HEK293 (cell line): ENCODE measurements at regions not wholly inside any gene's neighbourhood (a gene's known extent, or its start where the extent isn't known, plus 50 kb on each side); places are given as distances from the start of the nearest gene placed in this dataset.

Experiments
- CTCF ChIA-PET: fragments of 350-600 bp; formaldehyde crosslinking; extraction: SDS; loops from one replicate; lab custom pipeline; 2021; ENCODE audit warnings: antibody characterized with exemption; lab: Yijun Ruan, JAX
- POLR2A ChIA-PET: fragments of 300-600 bp; formaldehyde crosslinking; extraction: SDS; loops from one replicate; lab custom pipeline; 2020; ENCODE audit warnings: antibody characterized with exemption, inconsistent platforms; lab: Yijun Ruan, JAX
- H3K27ac ChIP-seq: fragments of 200-500 bp; sonication (Bioruptor generic); 2 replicates; pipeline ENCODE4 v1.5.1; 2014; ENCODE audit warnings: low read depth, low read length, control low read depth, inconsistent platforms; ENCODE audit errors: extremely low read depth
- H3K36me3 ChIP-seq, 2 experiments: fragments of 200-500 bp in 1 of 2; sonication (Bioruptor generic) in 1 of 2; 1 replicate in 1 of 2; 2 replicates in 1 of 2; pipeline ENCODE4 v1.5.1; 2014 to 2017; ENCODE audit warnings: inconsistent platforms in 2 of 2, low read length in 2 of 2; ENCODE audit not compliant: control insufficient read depth in 2 of 2, insufficient read depth in 1 of 2
- H3K4me1 ChIP-seq: fragments of 200-500 bp; sonication (Bioruptor generic); 2 replicates; pipeline ENCODE4 v1.5.1; 2014; ENCODE audit warnings: mild to moderate bottlenecking, low read length, inconsistent platforms; ENCODE audit not compliant: control insufficient read depth, insufficient read depth
- H3K4me3 ChIP-seq: 2 replicates; pipeline ENCODE4 v1.5.1; 2011; ENCODE audit warnings: low read depth, mild to moderate bottlenecking, control low read depth, low read length, moderate library complexity
- H3K9me3 ChIP-seq: fragments of 200-500 bp; sonication (Bioruptor generic); 2 replicates; pipeline ENCODE4 v1.5.1; 2014; ENCODE audit warnings: low read depth, low read length, inconsistent platforms; ENCODE audit not compliant: control insufficient read depth, insufficient read depth
- AEBP2 ChIP-seq: fragments of 450-650 bp; formaldehyde crosslinking; IDR thresholded peaks from 2 replicates; pipeline ENCODE4 v1.5.1; 2016; ENCODE audit warnings: missing biosample characterization, missing genetic modification characterization, borderline replicate concordance
- KLF17 ChIP-seq: fragments of 450-650 bp; formaldehyde crosslinking; IDR thresholded peaks from 2 replicates; pipeline ENCODE4 v1.5.1; 2016; ENCODE audit warnings: missing biosample characterization, missing genetic modification characterization
- PRDM1 ChIP-seq: fragments of 450-650 bp; formaldehyde crosslinking; IDR thresholded peaks from 2 replicates; pipeline ENCODE4; 2016; ENCODE audit warnings: missing biosample characterization, missing genetic modification characterization
- REST ChIP-seq: fragments of 450-650 bp; formaldehyde crosslinking; IDR thresholded peaks from 2 replicates; pipeline ENCODE4 v1.5.1; 2016; ENCODE audit warnings: missing biosample characterization, missing genetic modification characterization
- ZIC2 ChIP-seq: fragments of 450-650 bp; formaldehyde crosslinking; IDR thresholded peaks from 2 replicates; pipeline ENCODE4 v1.5.1; 2016; ENCODE audit warnings: missing biosample characterization, missing genetic modification characterization
- ZNF184 ChIP-seq: fragments of 450-650 bp; IDR thresholded peaks from 2 replicates; pipeline ENCODE4 v1.5.1; 2018; ENCODE audit warnings: missing biosample characterization, mild to moderate bottlenecking, missing genetic modification characterization
- ZNF24 ChIP-seq: fragments of 450-650 bp; formaldehyde crosslinking; IDR thresholded peaks from 2 replicates; pipeline ENCODE4 v1.5.1; 2016; ENCODE audit warnings: missing biosample characterization, missing genetic modification characterization
- ZNF274 ChIP-seq, 2 experiments: fragments of 200-500 bp in 1 of 2; fragments of 450-650 bp in 1 of 2; sonication (Bioruptor generic) in 1 of 2; formaldehyde crosslinking in 1 of 2; IDR thresholded peaks; 2 replicates each; pipeline versions ENCODE4 v1.5.1 to v1.6.1; 2014 to 2016; ENCODE audit warnings: borderline replicate concordance in 1 of 2, inconsistent platforms in 1 of 2, low read length in 1 of 2, missing biosample characterization in 1 of 2, missing genetic modification characterization in 1 of 2
- ZNF354C ChIP-seq: fragments of 450-650 bp; formaldehyde crosslinking; IDR thresholded peaks from 2 replicates; pipeline ENCODE4 v1.5.1; 2016; ENCODE audit warnings: missing biosample characterization, missing genetic modification characterization, low read depth, borderline replicate concordance
- ZNF398 ChIP-seq: fragments of 450-650 bp; formaldehyde crosslinking; IDR thresholded peaks from 2 replicates; pipeline ENCODE4 v1.5.1; 2017; ENCODE audit warnings: missing biosample characterization, missing genetic modification characterization
- ZNF529 ChIP-seq: fragments of 450-650 bp; formaldehyde crosslinking; IDR thresholded peaks from 2 replicates; pipeline ENCODE4 v1.5.1; 2017; ENCODE audit warnings: missing genetic modification characterization, missing biosample characterization; ENCODE audit not compliant: insufficient replicate concordance
- ZNF549 ChIP-seq: fragments of 450-650 bp; IDR thresholded peaks from 2 replicates; pipeline ENCODE4 v1.5.1; 2018; ENCODE audit warnings: missing biosample characterization, missing genetic modification characterization, mild to moderate bottlenecking, inconsistent platforms, moderate library complexity
- ZNF561 ChIP-seq: fragments of 450-650 bp; IDR thresholded peaks from 2 replicates; pipeline ENCODE4 v1.5.1; 2018; ENCODE audit warnings: missing biosample characterization, missing genetic modification characterization, borderline replicate concordance
- ZNF621 ChIP-seq: fragments of 450-650 bp; formaldehyde crosslinking; IDR thresholded peaks from 2 replicates; pipeline ENCODE4 v1.5.1; 2017; ENCODE audit warnings: missing biosample characterization, missing genetic modification characterization
- ZNF629 ChIP-seq: fragments of 450-650 bp; formaldehyde crosslinking; IDR thresholded peaks from 2 replicates; pipeline ENCODE4 v1.5.1; 2017; ENCODE audit warnings: missing biosample characterization, missing genetic modification characterization
- ZNF658 ChIP-seq: fragments of 450-650 bp; formaldehyde crosslinking; IDR thresholded peaks from 2 replicates; pipeline ENCODE4; 2016; ENCODE audit warnings: missing biosample characterization, missing genetic modification characterization
- ZSCAN5A ChIP-seq: fragments of 450-650 bp; formaldehyde crosslinking; IDR thresholded peaks from 2 replicates; pipeline ENCODE4 v1.5.1; 2016; ENCODE audit warnings: missing biosample characterization, missing genetic modification characterization
- TF ChIP-seq, protein P1 (sequence below): fragments of 450-650 bp; formaldehyde crosslinking; IDR thresholded peaks from 2 replicates; pipeline ENCODE4 v1.5.1; 2017; ENCODE audit warnings: missing biosample characterization, mild to moderate bottlenecking, missing genetic modification characterization, moderate library complexity

- no peak for TF ChIP-seq KLF17 (tag by site-specific recombination)
- 0 out of 2 replicates have a peak, but pooled peaks have one; percentile 26 for TF ChIP-seq ZIC2 (tag by site-specific recombination)
- POLR2A ChIA-PET = no interaction called here
- no peaks in the 10 kb centered on the region for H3K36me3 ChIP-seq
- no peak overlapping the region for H3K27ac ChIP-seq
- no peak overlapping the region for H3K4me3 ChIP-seq
- H3K9me3 ChIP-seq = no peaks in the 10 kb centered on the region
- CTCF ChIA-PET = interaction anchor here (0.7 kb wide), 1 partner anchor 415 kb away, joined by 3 read pairs; no protein-coding TSS in a partner anchor
- no peaks in the 10 kb centered on the region for H3K4me1 ChIP-seq
Observed at GRCh38 chr10:120181154-120181553, 275.9 kb upstream of the PLPP4 start.

DNA sequence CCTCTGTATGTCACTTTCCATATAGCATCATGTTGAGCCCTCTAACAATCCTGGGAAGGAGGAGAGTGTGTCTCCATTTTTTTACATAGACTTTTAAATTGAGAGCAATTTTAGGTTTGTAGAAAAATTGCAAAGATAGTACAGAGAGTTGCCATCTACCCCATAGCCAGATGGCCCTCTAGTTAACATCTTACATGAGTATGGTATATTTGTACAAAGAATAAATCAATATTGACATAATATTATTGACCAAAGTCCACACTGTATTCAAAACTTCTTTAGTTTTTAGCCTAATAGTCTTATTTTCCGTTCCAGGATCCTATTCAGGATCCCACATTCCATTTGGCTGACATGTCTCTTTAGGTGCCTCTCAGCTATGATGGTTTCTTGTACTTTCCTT, 274.6 kb upstream of the PLPP4 start:
- Histone ChIP-seq H3K9me3 (no peaks in the 10 kb centered on the region), H3K27ac (no peak overlapping the region), H3K4me1 (no peaks in the 10 kb centered on the region), H3K36me3 (no peaks in the 10 kb centered on the region), H3K4me3 (no peak overlapping the region)
- POLR2A ChIA-PET = no interaction called here
- TF ChIP-seq ZNF398 (tag by site-specific recombination) (no peak), ZNF621 (tag by site-specific recombination) (no peak), ZNF184 (no peak), ZNF658 (tag by site-specific recombination) (no peak), ZNF561 (tag by site-specific recombination) (no peak), ZNF354C (tag by site-specific recombination) (no peak), ZNF274 (IDR thresholded peaks at IDR 0.05; ENCODE audit: low read length) (no peak), ZNF274 (tag by site-specific recombination; IDR thresholded peaks at IDR 0.05; ENCODE audit: borderline replicate concordance) (no peak), REST (tag by site-specific recombination) (no peak), ZNF24 (tag by site-specific recombination) (no peak), ZSCAN5A (no peak), AEBP2 (no peak), ZNF529 (tag by site-specific recombination) (no peak), PRDM1 (tag by site-specific recombination) (no peak), ZNF629 (tag by site-specific recombination) (no peak), ZNF549 (tag by site-specific recombination) (no peak)
- TF ChIP-seq, protein P1, sequence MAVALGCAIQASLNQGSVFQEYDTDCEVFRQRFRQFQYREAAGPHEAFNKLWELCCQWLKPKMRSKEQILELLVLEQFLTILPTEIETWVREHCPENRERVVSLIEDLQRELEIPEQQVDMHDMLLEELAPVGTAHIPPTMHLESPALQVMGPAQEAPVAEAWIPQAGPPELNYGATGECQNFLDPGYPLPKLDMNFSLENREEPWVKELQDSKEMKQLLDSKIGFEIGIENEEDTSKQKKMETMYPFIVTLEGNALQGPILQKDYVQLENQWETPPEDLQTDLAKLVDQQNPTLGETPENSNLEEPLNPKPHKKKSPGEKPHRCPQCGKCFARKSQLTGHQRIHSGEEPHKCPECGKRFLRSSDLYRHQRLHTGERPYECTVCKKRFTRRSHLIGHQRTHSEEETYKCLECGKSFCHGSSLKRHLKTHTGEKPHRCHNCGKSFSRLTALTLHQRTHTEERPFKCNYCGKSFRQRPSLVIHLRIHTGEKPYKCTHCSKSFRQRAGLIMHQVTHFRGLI (tag by site-specific recombination) = no peak
- CTCF ChIA-PET = no interaction called here
